DMS53 treated with DMSO at 0.1 percent for 48 hours (cell line): ENCODE measurements at regions not wholly inside any gene's neighbourhood (a gene's known extent, or its start where the extent isn't known, plus 50 kb on each side); places are given as distances from the start of the nearest gene placed in this dataset.

ENCODE experiments used
- DNase-seq: peaks from one replicate; lab custom pipeline; 2025; ENCODE audit not compliant: unreplicated experiment; lab: John Stamatoyannopoulos, UW

DNA sequence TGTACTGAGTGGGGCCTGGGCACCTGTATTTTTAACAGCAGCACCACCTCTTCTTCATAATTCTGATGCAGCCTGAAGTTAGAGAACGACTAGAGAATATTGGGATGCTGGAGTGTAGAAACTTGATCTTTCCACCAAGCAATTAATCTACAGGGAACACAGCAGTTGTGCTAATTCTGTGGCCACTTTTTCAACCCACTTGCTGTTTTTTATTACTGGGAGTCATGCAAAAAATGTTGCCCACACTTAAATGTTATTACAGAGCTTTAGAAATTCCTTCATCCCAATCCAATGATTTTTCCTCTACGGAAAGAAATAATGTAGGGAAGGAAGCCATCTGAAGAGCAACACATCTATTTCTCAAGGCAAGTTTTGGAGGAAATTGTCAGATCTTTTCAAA lies 190.9 kb upstream of the TUT7 start:
- DNase-seq: no peak

DNA sequence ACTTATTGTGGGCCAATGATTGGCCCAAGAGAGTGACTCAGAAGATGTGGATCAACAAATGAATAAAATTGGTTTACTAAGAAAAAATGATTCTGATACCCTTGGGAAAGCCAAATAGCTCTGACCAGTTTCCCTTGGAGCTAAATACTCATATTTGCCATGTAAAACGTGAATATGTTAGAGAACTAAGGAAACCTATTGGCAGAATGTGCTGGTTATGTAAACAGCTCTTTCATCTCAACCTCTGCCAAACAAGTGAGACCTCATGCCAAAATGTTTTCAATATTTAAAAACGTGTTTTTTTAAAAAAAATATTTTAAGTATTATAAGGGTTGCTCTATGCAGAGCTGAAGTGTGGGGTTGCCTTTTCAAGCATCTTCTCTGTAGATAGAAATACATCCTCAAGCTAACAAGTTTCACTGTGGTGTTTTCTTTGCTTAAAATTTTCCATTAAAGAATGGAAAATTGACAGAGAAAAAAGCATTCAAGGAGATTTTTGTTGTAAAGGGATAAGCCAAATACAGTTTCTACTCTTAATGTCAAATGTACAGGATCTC lies 186.9 kb upstream of the TUT7 start:
- no peak for DNase-seq

DNA sequence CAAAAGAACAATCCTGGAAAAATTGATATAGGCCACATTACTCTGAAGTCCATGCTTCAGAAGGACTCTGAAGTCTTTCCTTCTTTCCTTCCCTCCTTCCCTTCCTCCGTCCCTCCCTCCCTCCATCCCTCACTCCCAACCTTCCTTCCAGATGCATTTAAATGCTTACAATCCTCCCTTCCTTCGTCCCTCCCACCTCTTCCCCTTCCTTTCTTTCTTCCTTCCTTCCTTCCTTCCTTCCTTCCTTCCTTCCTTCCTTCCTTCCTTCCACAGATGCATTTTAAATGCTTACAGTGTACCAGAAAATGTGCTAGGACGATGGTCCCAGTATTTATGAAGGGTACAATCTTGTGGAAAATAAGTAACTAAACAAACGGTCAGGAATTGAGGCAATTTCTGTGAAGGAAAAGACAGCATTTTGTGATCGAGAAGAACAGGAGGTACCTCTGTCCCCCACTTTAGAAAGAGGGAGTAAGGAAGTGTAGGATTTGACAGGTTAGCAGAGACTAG lies 181.3 kb upstream of the TUT7 start:
- no peak for DNase-seq

DNA sequence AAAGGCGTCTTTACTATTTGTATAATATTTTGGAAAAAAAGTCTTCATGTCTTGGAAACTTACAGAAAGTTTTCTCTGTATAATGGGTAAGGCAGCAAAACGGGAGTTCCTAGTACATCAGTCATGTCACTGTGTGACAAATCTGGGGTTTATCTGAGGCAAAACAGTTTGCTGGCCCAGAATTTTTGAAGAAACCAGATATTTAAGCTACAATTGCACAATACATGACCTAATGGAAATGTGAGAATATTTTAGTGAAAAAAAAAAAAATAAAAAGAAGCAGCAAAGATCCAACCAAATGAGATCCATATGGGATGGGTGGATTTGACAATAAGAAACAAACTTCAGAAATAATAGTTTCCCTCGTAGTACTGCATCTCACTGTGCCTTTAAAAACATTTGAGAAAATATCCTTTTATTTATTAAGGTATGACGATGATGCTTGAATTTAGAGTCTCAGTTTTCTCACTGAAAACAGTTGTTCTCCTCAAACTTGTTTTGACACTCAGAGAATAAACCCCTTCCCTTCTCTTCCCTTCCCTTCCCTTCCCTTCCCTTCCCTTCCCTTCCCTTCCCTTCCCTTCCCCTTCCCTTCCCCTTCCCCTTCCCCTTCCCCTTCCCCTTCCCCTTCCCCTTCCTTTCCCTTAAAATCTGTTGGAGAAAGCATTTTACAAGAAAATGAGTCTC lies 180.5 kb upstream of the TUT7 start:
- no peak for DNase-seq

DNA sequence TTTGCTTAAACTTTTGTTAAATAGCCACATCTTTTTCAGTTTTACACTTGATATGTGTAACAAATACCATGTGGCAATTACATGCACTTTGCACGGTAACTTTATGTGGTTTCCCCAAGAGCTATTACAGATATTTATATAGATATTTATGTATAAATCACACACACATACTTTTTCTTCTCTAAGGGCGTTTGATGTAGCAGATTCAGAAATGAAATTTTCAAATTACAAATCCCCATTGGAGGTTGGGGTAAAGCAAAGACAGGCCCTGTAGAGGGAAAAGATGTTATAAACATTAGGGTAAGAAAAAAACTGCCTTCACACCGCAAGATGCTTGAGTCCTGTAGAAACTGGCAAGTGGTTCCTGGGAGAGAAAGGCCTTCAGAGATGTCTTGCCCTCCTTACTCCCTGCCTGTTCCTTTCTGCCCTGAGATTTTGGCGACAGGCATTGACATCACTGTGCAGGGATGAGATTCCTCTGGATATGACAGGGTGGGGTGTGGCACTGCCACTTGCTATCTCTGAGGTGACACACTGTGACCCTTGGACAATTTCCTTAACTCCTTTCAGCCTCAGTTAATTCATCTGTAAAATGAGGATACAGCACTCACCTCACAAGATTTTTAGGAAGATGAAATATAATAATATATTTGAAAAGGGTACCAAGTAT lies 177.9 kb upstream of the TUT7 start:
- DNase-seq: no peak

DNA sequence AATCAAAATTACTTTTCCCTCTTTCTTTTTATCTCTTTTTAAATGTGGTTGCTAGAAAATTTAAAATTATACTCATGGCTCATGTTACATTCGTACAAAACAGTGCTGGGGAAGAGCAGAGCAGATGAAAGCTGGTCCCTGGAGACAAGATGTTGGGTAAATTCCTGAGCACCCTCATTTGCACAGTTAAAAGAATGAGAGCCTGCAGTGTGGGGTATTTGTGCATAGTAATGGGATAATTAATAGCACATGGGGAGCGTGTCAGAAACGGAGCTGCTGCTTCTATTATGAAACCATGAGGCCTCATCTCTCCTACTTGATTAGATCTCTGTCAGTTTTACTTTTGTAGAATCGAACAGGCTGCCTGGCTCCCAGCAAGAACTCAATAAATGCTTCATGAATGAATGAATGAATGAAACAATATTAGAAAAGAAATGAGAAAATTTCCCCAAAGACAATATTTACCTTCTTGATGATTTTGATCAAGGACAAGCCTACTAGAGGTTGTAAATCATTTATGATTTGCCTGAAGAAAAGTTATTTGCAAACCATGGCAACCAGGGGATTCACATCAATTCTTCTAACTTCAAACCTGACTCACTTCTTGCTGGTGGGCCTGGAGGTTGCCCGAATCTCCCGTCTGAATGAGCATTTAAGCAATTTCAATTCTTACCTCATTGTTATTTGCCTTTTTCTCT lies 177.2 kb upstream of the TUT7 start:
- no peak for DNase-seq

DNA sequence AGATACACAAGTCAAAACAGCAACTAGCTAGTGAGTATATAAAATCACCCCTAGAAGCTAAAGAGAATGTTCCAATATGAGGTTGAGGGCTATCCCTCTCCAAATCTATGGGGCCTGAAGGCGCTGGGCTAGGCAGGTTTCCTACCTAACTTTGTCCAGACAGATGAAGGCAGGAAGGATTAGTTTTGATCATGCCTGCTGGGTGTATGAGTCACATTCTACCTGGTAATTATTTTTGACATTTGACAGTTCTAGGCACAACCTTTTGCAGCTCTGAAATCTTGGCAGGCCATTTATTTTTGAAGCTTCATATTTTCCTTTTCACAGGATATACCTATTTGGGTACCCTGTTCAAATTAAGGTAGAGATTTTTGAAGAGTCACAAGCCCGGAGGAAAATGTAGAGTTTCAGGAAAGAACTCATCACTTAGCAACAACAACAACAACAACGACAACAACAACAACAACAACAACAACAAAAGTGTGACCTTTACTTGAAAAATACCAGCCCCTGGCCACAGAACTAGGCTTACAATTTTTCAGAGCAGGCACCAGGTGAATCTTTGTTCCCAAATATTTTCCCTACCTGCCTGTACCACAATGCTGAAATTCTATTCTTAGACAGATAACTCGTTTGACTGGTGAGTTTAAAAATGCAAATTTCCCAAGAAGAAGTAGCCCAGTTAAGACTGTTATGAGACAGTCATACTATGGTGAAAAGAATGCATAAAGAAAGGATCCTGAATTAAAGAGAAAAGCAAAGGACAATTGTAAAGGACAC lies 175.5 kb upstream of the TUT7 start:
- no peak for DNase-seq

DNA sequence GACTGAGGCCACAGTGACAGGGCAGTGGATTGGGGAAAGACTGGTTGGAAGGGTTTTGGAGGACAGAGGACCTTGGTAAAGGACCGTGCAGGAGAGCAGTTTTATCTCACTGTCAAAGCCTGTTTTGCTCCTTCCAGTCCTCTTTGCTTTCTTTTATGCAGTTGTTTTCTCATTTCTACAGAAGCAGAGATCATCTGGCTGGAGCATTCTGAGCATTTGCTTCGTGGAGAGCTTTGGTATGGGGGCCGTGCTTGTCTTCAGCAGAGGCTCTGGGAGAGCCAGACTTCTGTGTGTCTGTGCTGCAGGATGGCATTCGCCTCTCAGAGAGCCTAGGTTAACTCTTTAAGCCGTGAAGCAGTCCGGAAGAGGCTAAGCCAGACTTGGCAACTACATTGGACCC lies 171.8 kb upstream of the TUT7 start:
- no peak for DNase-seq

DNA sequence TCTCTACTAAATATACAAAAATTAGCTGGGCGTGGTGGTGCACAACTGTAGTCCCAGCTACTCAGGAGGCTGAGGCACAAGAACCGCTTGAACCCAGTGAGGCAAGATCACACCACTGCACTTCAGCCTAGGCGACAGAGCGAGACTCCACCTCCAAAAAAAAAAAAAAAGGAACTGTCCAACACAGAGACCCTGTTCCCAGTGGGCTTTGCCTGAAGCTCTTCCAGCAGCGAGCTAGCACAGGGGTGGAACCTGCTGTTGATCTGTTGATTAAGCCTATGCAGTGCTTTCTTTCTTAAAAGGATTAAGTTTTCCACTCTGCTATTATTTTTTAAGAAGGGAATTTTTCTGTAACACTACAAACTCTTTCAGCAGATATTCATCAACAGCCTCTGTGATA lies 171.0 kb upstream of the TUT7 start:
- DNase-seq: no peak

DNA sequence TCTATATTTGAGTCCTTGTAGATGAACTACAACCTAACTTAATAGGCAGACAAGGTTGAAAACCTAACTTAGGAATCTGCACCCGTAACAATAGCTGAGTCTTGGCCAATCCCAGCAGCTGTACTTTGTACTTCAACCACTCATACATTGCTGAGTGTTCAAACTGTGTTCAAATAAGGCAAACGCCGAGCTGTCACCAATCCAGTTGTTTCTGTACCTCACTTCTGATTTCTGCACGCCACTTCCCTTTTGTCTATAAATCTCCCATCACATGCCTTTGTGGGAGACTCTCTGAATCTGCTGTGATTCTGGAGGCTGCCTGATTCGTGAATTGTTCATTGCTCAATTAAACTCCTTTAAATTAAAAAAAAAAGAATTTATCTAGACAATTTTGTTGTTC lies 167.8 kb upstream of the TUT7 start:
- no peak for DNase-seq

DNA sequence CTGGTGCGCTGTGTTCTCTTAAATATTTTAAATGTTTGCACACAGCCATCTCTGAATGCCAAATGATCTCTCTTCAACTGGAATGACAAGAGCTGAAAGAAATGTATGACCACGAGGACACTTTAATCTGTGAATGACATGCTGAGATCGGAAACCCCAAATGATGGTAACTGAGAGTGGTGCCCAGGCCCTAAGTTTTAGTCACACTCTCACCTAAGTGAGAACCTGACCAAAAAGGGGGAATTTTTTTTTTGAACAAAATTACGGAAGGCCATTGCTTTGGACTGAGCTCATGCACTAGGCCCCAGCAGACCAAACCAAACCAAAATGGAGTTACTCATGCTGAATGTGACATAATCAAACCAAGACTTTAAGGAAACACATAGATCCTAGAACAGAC lies 167.1 kb upstream of the TUT7 start:
- no peak for DNase-seq

DNA sequence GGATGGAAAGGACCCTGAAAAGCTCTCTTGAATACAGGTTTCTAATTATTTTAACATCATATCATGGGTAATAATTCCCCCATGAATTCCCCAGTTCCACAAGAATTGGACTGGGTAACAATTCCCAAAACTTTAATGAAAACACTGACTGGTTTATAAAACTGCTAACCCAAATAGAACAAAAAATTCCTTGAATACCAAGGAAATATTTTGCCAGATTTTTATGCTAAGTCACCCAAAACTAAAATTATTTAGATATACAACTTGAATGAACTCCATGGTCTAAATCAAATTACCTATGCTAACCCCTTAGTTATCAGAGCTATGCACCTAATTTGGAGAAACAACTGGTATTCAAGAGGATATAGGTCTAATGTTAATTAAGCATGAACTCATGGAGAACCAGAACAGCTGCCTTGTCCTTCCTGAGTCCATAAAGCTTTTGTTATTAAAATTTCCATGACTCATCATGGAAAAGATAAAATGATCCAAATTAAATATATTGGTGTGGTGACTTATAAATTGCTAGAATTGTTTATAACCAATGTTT lies 164.9 kb upstream of the TUT7 start:
- DNase-seq: no peak

DNA sequence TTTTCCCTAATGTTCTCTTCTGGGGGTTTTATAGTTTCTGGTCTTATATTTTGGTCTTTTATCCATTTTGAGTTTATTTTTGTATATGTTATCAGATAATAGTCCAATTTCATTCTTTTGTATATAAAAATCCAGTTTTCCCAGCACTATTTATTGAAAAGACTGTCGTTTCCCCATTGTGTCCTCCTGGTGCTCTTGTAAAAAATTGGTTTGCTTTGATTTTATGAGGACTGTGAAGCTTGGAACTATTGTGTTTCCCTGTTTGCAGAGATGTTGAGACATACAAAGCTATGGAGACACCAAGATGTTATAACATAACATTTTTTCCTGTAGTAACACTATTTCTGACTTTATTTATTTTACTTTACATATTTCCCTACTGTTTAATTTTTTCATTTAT lies 163.3 kb upstream of the TUT7 start:
- no peak for DNase-seq

DNA sequence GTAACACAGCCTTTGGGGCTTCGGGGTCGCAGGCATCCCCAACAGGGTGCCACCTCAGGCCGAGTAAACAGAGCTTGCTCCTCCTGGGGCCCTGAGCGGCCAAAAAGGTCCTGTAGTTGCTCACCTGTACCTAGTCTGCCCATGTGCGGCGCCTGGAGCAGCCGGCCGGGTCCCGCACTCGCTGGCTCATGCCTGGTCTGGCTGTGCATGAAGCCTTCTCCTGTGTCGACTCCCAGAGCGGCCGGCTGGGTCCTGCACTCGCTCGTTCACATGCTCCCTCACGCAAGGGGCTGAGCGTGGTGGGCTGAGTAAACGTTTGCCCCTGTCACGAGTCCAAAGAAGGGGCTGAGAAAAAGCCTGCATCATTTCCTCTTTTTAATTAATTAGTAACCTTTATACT lies 162.4 kb upstream of the TUT7 start:
- no peak for DNase-seq

DNA sequence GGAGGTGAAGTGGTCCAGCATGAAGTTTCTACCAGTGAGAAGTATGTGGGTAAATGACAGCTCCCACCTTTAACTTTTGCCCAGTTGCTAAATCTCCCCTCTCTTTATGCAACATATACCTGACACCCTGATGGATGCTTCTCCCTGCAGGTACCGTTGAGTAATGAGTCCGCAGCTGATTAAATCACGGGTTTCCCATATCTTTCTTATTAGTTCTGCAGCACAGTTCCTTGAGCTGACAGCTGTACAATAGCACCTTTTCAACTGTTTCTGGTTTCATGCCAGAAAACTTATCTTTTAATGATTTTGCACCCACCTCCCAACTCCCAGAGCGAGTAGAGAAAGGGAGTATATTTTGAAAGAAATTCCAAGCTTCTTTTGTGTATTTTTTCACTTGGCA lies 161.0 kb upstream of the TUT7 start:
- no peak for DNase-seq

DNA sequence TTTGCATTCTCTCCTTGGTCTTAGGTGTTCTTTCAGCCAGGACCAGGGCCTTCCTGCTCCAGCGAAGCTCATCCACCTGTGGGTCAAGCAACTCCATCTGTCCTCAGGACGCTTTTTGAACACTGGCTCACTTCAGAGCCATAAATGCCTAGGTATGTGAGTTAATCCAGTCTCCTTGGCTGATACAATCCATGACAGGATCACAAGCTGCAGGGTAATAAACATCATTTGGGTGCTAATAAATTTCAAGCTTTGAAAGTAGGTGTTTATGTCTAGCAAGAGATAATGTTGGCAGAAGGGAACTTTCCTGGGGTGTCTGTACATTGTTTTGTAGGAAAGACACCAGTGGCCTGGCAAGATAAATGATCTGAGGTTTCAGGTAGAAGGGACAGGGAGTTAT lies 159.2 kb upstream of the TUT7 start:
- DNase-seq: no peak

DNA sequence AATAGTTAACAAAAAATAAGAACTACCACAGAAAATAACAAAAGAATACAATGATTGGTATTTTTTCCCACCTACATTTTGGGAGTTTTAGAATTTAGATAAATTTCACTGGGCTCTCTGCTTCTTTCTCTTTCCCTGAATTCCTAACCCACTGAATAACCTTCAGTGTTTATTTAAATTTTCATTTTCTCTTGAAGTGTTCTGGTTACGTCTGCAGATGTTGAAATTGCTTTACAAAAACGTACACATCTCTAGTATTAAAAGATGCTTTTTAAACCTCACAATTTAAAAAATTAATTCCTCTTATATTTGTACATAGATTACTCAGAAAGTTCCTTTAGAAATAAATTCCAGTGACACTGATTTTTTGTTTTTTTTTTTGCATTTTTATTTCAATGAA lies 158.7 kb upstream of the TUT7 start:
- DNase-seq: no peak

DNA sequence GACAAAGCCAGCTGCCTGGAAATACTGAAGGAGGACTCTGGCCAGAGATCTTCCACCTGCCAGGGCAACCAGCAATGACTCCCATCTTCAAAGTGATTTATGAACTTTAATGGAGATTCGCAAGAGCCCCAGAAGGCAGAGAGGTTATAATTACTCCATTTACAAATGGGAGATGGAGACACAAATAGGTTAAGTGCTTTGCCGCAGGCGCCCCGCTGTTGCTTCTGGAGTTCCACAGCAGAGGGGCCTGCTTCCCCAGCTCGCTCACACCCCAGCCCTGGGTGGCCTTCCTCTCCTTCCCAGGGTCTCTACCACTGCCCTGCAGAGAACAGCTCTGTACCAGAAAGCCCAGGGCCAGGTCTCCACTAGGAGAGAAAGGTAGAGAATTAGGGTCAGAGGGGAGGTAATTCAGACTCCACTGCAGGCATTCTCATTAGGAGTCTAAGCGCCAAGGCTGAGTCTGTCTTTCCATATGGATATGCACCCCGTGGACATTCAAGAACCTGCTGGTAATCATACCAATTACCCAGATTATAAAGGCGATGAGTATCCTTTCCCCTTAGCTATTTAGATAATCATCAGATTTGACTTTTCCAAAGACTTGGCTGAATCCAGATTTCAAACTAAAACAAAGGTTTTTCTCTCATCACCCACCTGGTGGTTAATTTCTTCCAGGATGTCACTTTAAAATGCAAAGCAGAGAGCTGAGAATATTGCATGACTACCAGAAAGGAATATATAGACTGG lies 157.6 kb upstream of the TUT7 start:
- no peak for DNase-seq

DNA sequence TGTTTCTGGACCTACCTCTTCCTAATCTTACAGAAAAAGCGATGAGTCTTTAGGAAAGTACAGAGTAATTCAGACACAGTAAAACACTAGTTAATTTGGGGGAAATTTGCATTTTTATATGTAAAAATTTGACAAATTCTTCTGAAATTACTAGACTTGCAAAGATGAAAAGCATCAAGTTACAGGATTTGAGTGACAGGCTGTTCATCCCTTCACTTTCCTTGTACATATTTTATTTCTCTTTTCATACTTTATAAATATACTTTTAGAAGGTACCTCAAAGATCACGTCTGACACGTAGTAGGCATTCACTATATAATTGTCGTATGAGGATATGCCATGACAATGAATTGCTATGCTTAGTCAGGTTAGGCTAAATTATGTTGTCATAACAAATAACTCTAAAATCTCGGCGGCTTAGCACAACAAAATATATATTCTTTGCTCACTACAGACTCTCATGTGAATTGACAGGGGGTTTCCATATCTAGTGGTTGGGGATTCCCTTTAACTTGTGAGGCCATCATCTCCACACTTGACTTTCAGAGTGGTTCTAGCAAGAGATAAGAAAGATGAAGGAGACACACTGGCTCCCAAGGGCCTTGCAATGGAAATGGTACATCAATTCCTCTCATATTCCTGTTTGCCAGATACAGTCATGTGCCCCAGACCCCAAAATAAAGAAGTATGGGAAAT lies 154.1 kb upstream of the TUT7 start:
- no peak for DNase-seq

DNA sequence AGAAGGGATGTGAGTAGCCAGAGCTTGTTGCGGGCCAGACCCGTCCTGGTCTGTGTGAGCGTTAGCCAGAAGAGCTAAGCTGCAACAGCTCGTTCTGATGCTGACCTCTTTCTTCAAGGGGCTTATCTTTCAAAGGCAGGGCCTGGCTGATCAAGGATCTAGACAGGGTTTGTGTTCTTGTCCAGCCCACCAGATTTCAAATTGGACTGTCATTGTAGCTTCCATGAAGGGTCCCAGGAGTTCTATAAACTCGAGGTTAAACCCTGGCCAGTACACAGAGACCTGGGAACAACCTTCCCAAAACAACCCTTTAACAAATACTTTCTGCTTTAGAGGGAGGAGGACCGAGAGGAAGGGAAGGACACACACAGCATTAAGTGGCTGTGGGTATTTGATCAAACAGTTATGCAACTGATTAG lies 153.0 kb upstream of the TUT7 start:
- no peak for DNase-seq
